ENCODE measurements at regions not wholly inside any gene's neighbourhood (a gene's known extent, or its start where the extent isn't known, plus 50 kb on each side); places are given as distances from the start of the nearest gene placed in this dataset.
"Not testable (repeated sequence)": the region's sequence is repeated elsewhere in the genome, so short reads cannot be mapped to it uniquely, and the experiment has no call there.

- DNase-seq: no peak
Measured at GRCh38 chr2:183935005-183935404, 663.3 kb upstream of the ZNF804A start.

- no peak for DNase-seq
Measured at GRCh38 chr2:183937220-183937619, 661.1 kb upstream of the ZNF804A start.

DNA sequence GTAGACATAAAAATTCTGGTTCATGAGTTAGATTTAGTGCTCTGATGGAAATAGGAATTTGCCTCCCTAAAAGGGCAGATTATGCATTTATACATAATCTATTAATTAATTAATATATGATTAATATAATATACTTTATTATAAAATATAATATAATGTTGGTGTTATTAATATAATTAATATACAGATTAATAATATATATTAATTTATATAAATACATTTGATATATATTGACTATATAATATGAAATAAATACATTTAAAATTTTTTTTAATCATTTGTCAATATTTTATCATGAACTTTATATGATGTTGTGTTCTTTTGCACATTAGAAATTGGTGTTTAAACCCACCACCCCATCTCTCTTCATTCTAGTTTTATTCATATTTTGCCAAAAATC is 652.1 kb upstream of the ZNF804A start:
- DNase-seq: no peak

- no peak for DNase-seq
Measured at GRCh38 chr2:183948861-183949260, 649.5 kb upstream of the ZNF804A start.

GRCh38 chr2:183950673-183951072 is 647.7 kb upstream of the ZNF804A start:
- DNase-seq: peak; percentile 1

- no peak for DNase-seq
Measured at GRCh38 chr2:183951630-183952029, 646.7 kb upstream of the ZNF804A start.

DNA sequence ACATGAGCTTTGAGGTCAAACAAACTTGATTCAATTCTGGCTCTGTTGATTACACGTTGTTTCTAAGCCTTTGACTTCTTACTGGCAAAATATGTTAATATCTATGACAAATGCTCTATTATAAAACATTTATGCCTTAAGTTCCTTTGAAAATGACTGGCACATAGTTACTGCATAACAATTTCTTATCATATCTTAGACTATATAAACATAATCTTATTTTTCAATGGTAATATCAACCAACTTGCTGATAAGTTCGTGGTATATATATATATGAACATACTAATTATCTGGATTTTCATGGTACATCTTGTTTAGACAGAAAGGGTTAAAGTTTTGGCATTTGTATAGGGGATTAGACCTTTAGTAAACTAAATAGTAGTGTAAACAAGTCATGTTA is 645.6 kb upstream of the ZNF804A start:
- no peak for DNase-seq

- no peak for DNase-seq
Measured at GRCh38 chr2:183963609-183964008, 634.7 kb upstream of the ZNF804A start.

DNA sequence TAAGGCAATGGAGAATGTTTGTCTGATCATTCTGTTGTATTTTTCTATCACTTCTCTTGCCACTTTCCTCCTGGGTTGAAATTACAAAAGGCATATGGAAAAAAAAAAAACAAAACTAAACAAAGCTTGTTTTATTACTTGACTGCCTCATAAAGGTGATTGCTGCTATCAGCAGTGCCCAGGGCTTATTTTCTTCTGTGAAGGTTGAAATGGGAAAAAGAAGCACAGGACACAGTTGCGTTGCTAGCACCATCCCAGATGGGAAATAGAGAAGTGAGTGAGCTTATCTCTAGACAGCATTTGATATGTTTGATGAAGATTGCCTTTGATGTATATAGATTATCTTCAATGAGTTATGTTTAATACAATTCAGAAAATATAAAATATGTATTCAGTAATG is 633.8 kb upstream of the ZNF804A start:
- DNase-seq: no peak

DNA sequence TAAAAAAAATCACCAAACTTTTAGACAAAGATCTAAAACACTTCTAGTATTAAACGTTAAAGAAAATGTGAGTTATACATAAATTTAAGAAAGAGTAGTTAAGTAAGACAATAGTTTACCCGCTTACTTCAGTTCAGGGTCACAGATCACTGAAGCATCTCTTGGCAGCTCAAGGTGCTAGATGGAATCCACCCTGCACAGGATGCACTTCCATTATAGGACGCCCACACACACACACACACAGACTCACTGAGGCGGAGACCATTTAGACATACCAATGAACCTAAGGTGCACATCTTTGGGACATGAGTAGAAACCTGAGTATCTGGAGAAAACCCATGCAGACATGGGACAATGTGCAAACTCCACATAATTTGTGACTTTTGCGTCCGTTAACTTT is 630.6 kb upstream of the ZNF804A start:
- DNase-seq: no peak

GRCh38 chr2:183975676-183976075 is 622.7 kb upstream of the ZNF804A start:
- not testable (repeated sequence) for DNase-seq

DNA sequence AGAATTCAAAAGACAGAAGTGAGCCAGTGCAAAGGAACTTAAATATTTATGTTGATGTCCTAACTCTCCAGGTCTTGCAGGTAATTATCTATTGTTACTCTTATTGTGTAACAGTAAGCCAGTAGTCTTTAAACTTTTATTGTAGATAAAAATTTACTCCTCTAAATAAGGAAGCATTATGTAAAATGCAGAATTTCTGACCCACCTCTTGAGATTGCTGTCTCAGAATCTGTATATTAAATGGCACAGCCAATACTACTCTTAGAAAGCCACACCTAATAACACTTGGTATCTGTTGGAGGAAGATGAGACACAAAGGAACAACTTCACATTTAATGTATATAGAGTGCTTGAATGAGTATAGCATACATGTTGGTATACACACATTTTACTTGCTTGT is 613.5 kb upstream of the ZNF804A start:
- no peak for DNase-seq

- DNase-seq: no peak
Measured at GRCh38 chr2:183991968-183992367, 606.4 kb upstream of the ZNF804A start.

DNA sequence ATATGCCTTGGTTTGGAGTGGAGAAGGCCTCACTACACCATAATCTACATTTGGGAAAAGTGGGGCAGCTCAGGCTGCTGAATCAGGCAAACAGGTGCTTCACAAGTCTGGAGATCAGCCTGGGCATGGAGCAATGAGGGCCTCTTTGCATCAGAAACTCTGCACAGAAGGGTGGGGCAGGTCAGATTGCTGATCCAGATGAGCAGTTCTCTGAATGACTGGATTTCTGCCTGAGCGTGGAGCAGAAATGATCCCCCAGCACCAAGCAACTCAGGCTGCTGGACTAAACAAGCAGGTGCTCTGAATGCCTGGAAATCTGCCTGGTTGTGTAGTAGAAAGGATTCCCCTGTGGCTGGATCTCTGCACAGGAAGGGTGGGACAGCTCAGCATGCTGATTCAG is 605.3 kb upstream of the ZNF804A start:
- DNase-seq: no peak

GRCh38 chr2:183995632-183996031 is 602.7 kb upstream of the ZNF804A start:
- no peak for DNase-seq

GRCh38 chr2:183996825-183997793 is 601.2 kb upstream of the ZNF804A start:
- DNase-seq: no peak

GRCh38 chr2:183998041-183998796 is 600.1 kb upstream of the ZNF804A start:
- no peak for DNase-seq

DNA sequence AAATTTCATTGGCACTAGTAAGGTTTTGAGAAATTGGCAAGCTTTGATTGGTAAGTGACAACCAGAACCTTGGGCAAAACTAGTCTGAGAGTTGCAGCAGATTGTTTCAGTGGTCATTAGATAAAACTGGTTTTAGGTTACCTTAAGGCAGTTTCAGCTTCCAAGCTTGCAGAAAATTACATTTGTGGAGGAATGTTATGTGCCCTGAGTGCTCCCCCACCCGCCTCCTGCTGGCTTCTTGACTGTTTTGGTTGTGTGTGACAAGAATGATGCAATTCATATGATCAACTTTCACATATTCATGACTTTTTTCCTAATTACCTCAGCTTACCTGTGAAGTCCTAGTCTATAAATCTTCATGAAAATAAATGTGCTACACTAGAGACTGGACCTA is 599.5 kb upstream of the ZNF804A start:
- no peak for DNase-seq

DNA sequence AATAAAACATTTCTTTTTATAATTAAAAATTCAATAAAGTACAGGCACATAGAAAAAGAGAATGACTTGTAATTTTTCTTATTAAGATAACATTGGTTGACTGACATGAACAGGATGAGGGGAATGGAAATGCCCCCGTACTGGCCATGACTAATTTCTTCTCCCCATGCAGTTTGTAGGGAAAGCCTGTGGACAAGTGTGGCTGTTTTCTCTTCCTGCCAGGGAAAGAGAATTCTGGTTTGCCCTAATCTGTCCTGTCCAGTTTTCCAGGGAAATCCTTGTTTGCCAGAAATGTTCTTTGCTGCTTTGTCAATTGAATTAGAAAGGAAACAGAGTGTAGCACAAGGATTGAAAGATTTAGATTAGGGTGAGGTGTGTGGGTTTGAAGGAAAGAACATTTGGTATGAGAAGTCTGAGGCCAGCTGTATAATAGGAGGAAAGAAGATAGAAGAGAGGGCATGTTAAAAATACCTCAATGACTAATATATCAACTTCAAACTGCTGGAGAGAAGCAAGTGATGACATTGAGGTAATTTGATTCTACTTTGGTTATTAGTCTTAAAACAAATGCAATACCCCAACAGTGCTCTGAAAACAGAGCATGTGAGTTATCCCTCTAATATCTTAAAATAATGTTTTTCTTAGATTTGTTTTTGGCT is 593.9 kb upstream of the ZNF804A start:
- DNase-seq: no peak

GRCh38 chr2:184004948-184005672 is 593.2 kb upstream of the ZNF804A start:
- no peak for DNase-seq

DNA sequence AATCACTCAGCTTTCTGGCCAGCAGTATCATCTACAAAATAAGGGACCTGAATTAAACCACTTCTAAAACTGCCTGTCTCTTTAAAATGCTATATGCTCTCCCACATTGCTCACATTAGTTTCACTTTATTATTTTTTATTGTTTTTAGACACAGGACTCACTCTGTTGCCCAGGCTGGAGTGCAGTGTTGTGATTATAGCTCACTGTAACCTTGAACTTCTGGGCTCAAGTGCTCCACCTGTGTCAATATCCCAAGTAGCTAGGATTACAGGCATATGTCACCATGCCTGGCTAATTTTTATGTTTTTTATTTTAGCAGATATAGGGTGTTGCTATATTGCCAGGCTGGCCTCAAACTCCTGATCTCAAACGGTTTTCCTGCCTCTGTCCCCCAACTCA is 591.3 kb upstream of the ZNF804A start:
- DNase-seq: no peak

DNA sequence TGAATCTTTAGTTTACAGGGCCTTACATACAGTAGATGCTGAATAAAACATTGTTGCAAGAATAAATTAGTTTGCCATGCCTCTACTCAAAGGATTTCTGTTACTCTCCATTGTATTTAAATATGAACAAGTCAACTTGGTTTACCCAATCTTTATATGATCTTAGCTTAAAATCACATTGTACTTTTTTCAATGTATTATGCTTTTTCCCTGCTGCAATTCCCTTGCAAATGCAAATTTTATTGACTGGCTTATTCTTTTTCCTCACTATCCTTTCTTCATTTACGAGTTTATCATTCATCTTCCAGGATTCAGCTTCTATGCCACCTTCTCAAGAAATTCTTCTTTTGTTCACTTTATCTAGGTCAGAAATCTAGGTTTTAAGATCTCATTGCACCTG is 571.4 kb upstream of the ZNF804A start:
- DNase-seq: no peak

DNA sequence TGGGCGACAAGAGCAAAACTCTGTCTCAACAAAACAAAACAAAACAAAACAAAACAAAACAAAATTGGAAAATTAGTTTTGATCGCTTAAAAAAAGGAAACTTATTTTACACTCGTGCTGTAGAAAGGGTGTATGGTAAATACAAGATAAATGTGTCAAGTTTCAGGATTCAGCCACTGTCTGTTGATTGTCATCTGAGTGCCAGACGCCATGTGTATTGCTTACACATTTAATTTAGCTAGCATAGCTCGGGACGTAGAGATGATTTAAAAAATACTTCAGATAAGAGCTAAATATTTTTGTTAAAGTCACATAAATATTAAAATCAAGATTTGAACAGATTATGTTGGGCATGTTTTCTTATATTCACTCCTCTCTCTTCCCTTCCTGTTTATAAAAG is 568.1 kb upstream of the ZNF804A start:
- no peak for DNase-seq
